H1 (cell line): ENCODE measurements at regions not wholly inside any gene's neighbourhood (a gene's known extent, or its start where the extent isn't known, plus 50 kb on each side); places are given as distances from the start of the nearest gene placed in this dataset.

ENCODE experiments used
- CTCF ChIA-PET: fragments of 300-600 bp; sonication (Branson Sonifier 250); formaldehyde crosslinking; loops from one replicate; lab custom pipeline; 2021; ENCODE audit not compliant: partially characterized antibody; lab: Charles Lee
- POLR2A ChIA-PET: fragments of 300-600 bp; sonication (Branson Sonifier 250); formaldehyde crosslinking; loops from one replicate; lab custom pipeline; 2021; ENCODE audit warnings: inconsistent platforms; ENCODE audit not compliant: partially characterized antibody; lab: Charles Lee
- DNase-seq, 2 experiments: peaks; one replicate each; pipeline versions ENCODE4 v3.0.0 to v3.0.0-alpha.2; 2010 to 2022; ENCODE audit warnings: low spot score in 2 of 2, low read depth in 1 of 2, mixed read lengths in 1 of 2
- FAIRE-seq: peaks from 2 replicates; lab custom pipeline; 2011; peaks lifted over from hg19 to GRCh38; lab: Jason Lieb, UNC
- H2AFZ ChIP-seq: 2 replicates; pipeline ENCODE4 v1.8.1; 2012; ENCODE audit warnings: low read length, inconsistent platforms
- H2AK5ac ChIP-seq: 2 replicates; pipeline ENCODE4 v1.6.1; 2013; ENCODE audit warnings: low read depth, low read length
- H2BK120ac ChIP-seq: replicated peaks from 2 replicates; pipeline ENCODE3; 2013; ENCODE audit warnings: low read depth, low read length, inconsistent platforms
- H2BK12ac ChIP-seq: 2 replicates; pipeline ENCODE4 v1.6.1; 2013; ENCODE audit warnings: low read depth, low read length
- H2BK15ac ChIP-seq: 2 replicates; pipeline ENCODE4 v1.6.1; 2013; ENCODE audit warnings: low read length
- H2BK20ac ChIP-seq: 2 replicates; pipeline ENCODE4 v1.6.1; 2013; ENCODE audit warnings: low read length
- H2BK5ac ChIP-seq: 2 replicates; pipeline ENCODE4 v1.6.1; 2013; ENCODE audit warnings: low read depth, low read length
- H3K14ac ChIP-seq: 2 replicates; pipeline ENCODE4 v1.6.1; 2013; ENCODE audit warnings: inconsistent platforms; ENCODE audit not compliant: insufficient read length
- H3K18ac ChIP-seq: 2 replicates; pipeline ENCODE4 v1.6.1; 2013; ENCODE audit warnings: low read length; ENCODE audit errors: extremely low read depth
- H3K23ac ChIP-seq: 2 replicates; pipeline ENCODE4 v1.6.1; 2013; ENCODE audit warnings: inconsistent platforms; ENCODE audit not compliant: insufficient read length
- H3K23me2 ChIP-seq: 2 replicates; pipeline ENCODE4 v1.6.1; 2013; ENCODE audit warnings: low read depth, low read length
- H3K27ac ChIP-seq: 2 replicates; pipeline ENCODE4 v1.6.1; 2011; ENCODE audit warnings: low read depth, low read length, inconsistent platforms
- H3K27me3 ChIP-seq, 4 experiments: replicated peaks in 1 of 4; 1 replicate in 1 of 4; 2 replicates in 3 of 4; pipeline versions ENCODE4 v1.6.1 to v1.8.1; 2011 to 2013; ENCODE audit warnings: low read length in 3 of 4, mild to moderate bottlenecking in 3 of 4, inconsistent platforms in 2 of 4, mixed read lengths in 2 of 4, moderate library complexity in 1 of 4; ENCODE audit not compliant: control insufficient read depth in 3 of 4, insufficient read depth in 3 of 4; ENCODE audit errors: extremely low read depth in 1 of 4
- H3K36me3 ChIP-seq, 4 experiments: 2 replicates each; pipeline versions ENCODE4 v1.6.1 to v1.8.1; 2011 to 2013; ENCODE audit warnings: mild to moderate bottlenecking in 4 of 4, low read length in 3 of 4, moderate library complexity in 2 of 4, control low read depth in 1 of 4, inconsistent platforms in 1 of 4; ENCODE audit not compliant: insufficient read depth in 4 of 4, control insufficient read depth in 2 of 4
- H3K4ac ChIP-seq: replicated peaks from 2 replicates; pipeline ENCODE3; 2013; ENCODE audit warnings: low read length, low read depth, mixed read lengths, inconsistent platforms; ENCODE audit not compliant: insufficient read length
- H3K4me1 ChIP-seq, 4 experiments: replicated peaks in 1 of 4; 1 replicate in 1 of 4; 2 replicates in 3 of 4; pipeline versions ENCODE4 v1.6.1 to v1.8.1; 2011 to 2013; ENCODE audit warnings: low read length in 3 of 4, inconsistent platforms in 2 of 4, mixed read lengths in 1 of 4; ENCODE audit not compliant: insufficient read depth in 4 of 4, control insufficient read depth in 3 of 4
- H3K4me2 ChIP-seq, 2 experiments: 2 replicates each; pipeline versions ENCODE4 v1.6.1 to v1.8.1; 2011 to 2013; ENCODE audit warnings: low read depth in 2 of 2, low read length in 2 of 2, control low read depth in 1 of 2, inconsistent platforms in 1 of 2, mild to moderate bottlenecking in 1 of 2; ENCODE audit not compliant: insufficient read depth in 1 of 2
- H3K4me3 ChIP-seq, 4 experiments: fragments of 200-600, 300-600 bp in 1 of 4; sonication (generic), shearing (Covaris generic), sonication (Bioruptor Twin) in 1 of 4; 2 replicates each; pipeline versions ENCODE4 v1.5.1 to v1.8.1; 2011 to 2016; ENCODE audit warnings: low read length in 4 of 4, low read depth in 3 of 4, control low read depth in 2 of 4, inconsistent platforms in 2 of 4, mild to moderate bottlenecking in 2 of 4, mixed read lengths in 1 of 4, moderate library complexity in 1 of 4; ENCODE audit not compliant: insufficient read depth in 2 of 4; ENCODE audit errors: extremely low read depth in 1 of 4
- H3K56ac ChIP-seq: replicated peaks from 2 replicates; pipeline ENCODE3; 2013; ENCODE audit warnings: low read depth, mild to moderate bottlenecking, mixed read lengths, low read length, inconsistent platforms; ENCODE audit not compliant: insufficient read length
- H3K79me1 ChIP-seq: 2 replicates; pipeline ENCODE4 v1.6.1; 2013; ENCODE audit warnings: low read depth, low read length, control low read depth
- H3K79me2 ChIP-seq, 2 experiments: 2 replicates each; pipeline versions ENCODE4 v1.6.1 to v1.8.1; 2012 to 2013; ENCODE audit warnings: low read length in 2 of 2, mild to moderate bottlenecking in 2 of 2, inconsistent platforms in 1 of 2; ENCODE audit not compliant: insufficient read depth in 2 of 2, control insufficient read depth in 1 of 2
- H3K9ac ChIP-seq, 4 experiments: replicated peaks in 1 of 4; 1 replicate in 1 of 4; 2 replicates in 3 of 4; pipeline versions ENCODE4 v1.6.1 to v1.8.1; 2011 to 2013; ENCODE audit warnings: low read depth in 3 of 4, low read length in 3 of 4, control low read depth in 2 of 4, mild to moderate bottlenecking in 2 of 4, moderate library complexity in 2 of 4, inconsistent platforms in 1 of 4; ENCODE audit errors: extremely low read depth in 1 of 4
- H3K9me3 ChIP-seq, 2 experiments: 2 replicates each; pipeline versions ENCODE4 v1.6.1 to v1.8.1; 2012 to 2013; ENCODE audit warnings: mild to moderate bottlenecking in 2 of 2, moderate library complexity in 2 of 2, control low read depth in 1 of 2, inconsistent platforms in 1 of 2, low read depth in 1 of 2, low read length in 1 of 2, mixed read lengths in 1 of 2; ENCODE audit not compliant: insufficient read depth in 2 of 2
- H4K20me1 ChIP-seq, 2 experiments: replicated peaks in 1 of 2; 2 replicates each; pipeline versions ENCODE3 to v1.8.1; 2011 to 2013; ENCODE audit warnings: inconsistent platforms in 2 of 2, low read length in 2 of 2, mild to moderate bottlenecking in 1 of 2; ENCODE audit not compliant: insufficient read depth in 2 of 2, control insufficient read depth in 1 of 2
- H4K5ac ChIP-seq: 2 replicates; pipeline ENCODE4 v1.6.1; 2013; ENCODE audit warnings: low read length, low read depth, mixed read lengths, inconsistent platforms; ENCODE audit not compliant: insufficient read length
- H4K8ac ChIP-seq: 2 replicates; pipeline ENCODE4 v1.8.0; 2013; ENCODE audit warnings: mild to moderate bottlenecking, moderate library complexity, low read length, inconsistent platforms; ENCODE audit not compliant: insufficient read depth; ENCODE audit errors: extremely low read depth
- H4K91ac ChIP-seq: replicated peaks from 2 replicates; pipeline ENCODE3; 2013; ENCODE audit warnings: low read length, mixed read lengths, inconsistent platforms; ENCODE audit not compliant: insufficient read length
- ASH2L ChIP-seq: fragments of 200-600, 300-600 bp; sonication (generic); IDR thresholded peaks from one replicate; pipeline ENCODE4 v1.7.1; 2017; ENCODE audit warnings: low read length
- CBX8 ChIP-seq: fragments of 300-800, 300-1000 bp; sonication (generic); IDR thresholded peaks from 2 replicates; pipeline ENCODE4 v1.7.1; 2016; ENCODE audit warnings: low read depth, low read length, borderline replicate concordance
- CHD2 ChIP-seq: IDR thresholded peaks from 2 replicates; pipeline ENCODE4 v1.6.1; 2012; ENCODE audit warnings: low read length, improper control_type of control experiment
- CTBP2 ChIP-seq: IDR thresholded peaks from 2 replicates; pipeline ENCODE4 v1.7.0; 2011; ENCODE audit warnings: borderline replicate concordance, mild to moderate bottlenecking, moderate library complexity, mixed read lengths, low read length; ENCODE audit not compliant: insufficient read depth, insufficient read length
- FOSL1 ChIP-seq: IDR thresholded peaks from 2 replicates; pipeline ENCODE4 v1.6.1; 2011; ENCODE audit warnings: mild to moderate bottlenecking, low read depth, low read length, moderate library complexity; ENCODE audit not compliant: insufficient read depth
- GTF2F1 ChIP-seq: IDR thresholded peaks from 2 replicates; pipeline ENCODE4 v1.6.1; 2012; ENCODE audit warnings: low read depth, low read length, improper control_type of control experiment, borderline replicate concordance
- HDAC2 ChIP-seq, 2 experiments: fragments of 300-600 bp in 1 of 2; sonication (generic) in 1 of 2; IDR thresholded peaks; 2 replicates each; pipeline ENCODE4 v1.6.1; 2011 to 2012; ENCODE audit warnings: low read depth in 2 of 2, low read length in 2 of 2, mild to moderate bottlenecking in 2 of 2, moderate library complexity in 2 of 2, borderline replicate concordance in 1 of 2, inconsistent platforms in 1 of 2
- JUN ChIP-seq: IDR thresholded peaks from 2 replicates; pipeline ENCODE4 v1.6.1; 2011; ENCODE audit warnings: low read depth, mild to moderate bottlenecking, improper control_type of control experiment, low read length
- KDM4A ChIP-seq: IDR thresholded peaks from one replicate; pipeline ENCODE4 v1.7.1; 2012; ENCODE audit warnings: low read depth, mild to moderate bottlenecking, moderate library complexity, low read length, inconsistent platforms; ENCODE audit not compliant: severe bottlenecking
- NANOG ChIP-seq: IDR thresholded peaks from 2 replicates; pipeline ENCODE4 v1.6.1; 2011; ENCODE audit warnings: low read length, low read depth, mild to moderate bottlenecking, inconsistent platforms; ENCODE audit not compliant: insufficient read depth, poor library complexity, severe bottlenecking
- POLR2AphosphoS5 ChIP-seq: IDR thresholded peaks from 2 replicates; pipeline ENCODE4 v1.6.1; 2011; ENCODE audit warnings: low read depth, low read length
- SUZ12 ChIP-seq: fragments of 200-600 bp; sonication (generic); IDR thresholded peaks from 2 replicates; pipeline ENCODE4 v1.6.1; 2012; ENCODE audit warnings: mild to moderate bottlenecking, inconsistent platforms, low read length, moderate library complexity, mixed read lengths
- TEAD4 ChIP-seq: IDR thresholded peaks from 2 replicates; pipeline ENCODE4 v1.6.1; 2012; ENCODE audit warnings: low read depth, low read length, inconsistent platforms, mixed read lengths
- WGBS, 2 experiments: shearing (Covaris generic) in 1 of 2; methylation state at CpG; one replicate each; pipeline versions ENCODE4 v1.1.6 to v1.1.7; 2013 to 2015; ENCODE audit warnings: low lambda C conversion rate in 2 of 2, mixed read lengths in 2 of 2, inconsistent platforms in 1 of 2, low coverage in 1 of 2, missing lambda C conversion rate in 1 of 2; ENCODE audit not compliant: insufficient replicate concordance in 2 of 2, insufficient coverage in 1 of 2, insufficient read length in 1 of 2; ENCODE audit errors: extremely low coverage in 1 of 2, missing lambda C conversion rate in 1 of 2; 5-methylcytosine and 5-hydroxymethylcytosine counted together
- TF ChIP-seq, protein P1 (sequence below): IDR thresholded peaks from 2 replicates; pipeline ENCODE4 v1.6.1; 2012; ENCODE audit warnings: inconsistent platforms

DNA sequence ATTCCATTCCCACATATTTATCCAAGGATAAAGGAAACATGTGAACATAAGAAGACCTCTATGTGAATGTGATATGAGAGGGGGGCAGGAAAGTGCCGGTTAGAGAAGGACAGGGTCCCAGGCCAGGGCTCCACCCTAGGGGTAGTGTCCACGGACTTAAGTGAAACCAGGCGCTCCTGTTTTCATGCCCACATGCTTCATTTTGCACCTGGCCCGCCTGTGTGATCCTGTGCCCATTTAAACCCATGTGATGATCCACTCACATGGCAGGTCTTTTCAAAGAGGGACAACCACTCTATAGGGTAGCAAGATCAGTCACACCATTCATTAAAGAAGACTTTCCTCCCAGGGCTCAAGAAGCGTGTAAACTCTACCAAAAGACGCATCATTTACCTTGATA lies 865.3 kb upstream of the GJE1 start:
- no peaks in the 10 kb centered on the region for H3K36me3 ChIP-seq
- POLR2A ChIA-PET: no interaction called here
- no peaks in the 10 kb centered on the region for H4K20me1 ChIP-seq
- H3K23ac ChIP-seq: no peak overlapping the region
- no peak overlapping the region for H3K56ac ChIP-seq
- H4K91ac ChIP-seq: no peak overlapping the region
- FAIRE-seq: no peak
- H3K4me1 ChIP-seq: peaks cover 0 to 4% (median 1%) of the 10 kb centered on the region in 4 experiments; a peak in 1 of 7 replicates
- no peaks in the 10 kb centered on the region for H3K79me1 ChIP-seq
- no peak overlapping the region for H2BK12ac ChIP-seq
- no peak overlapping the region for H3K27ac ChIP-seq
- H3K4ac ChIP-seq: no peak overlapping the region
- no peak for DNase-seq
- no peak overlapping the region for H4K5ac ChIP-seq
- CTCF ChIA-PET: no interaction called here
- H2AFZ ChIP-seq: no peak overlapping the region
- H3K79me2 ChIP-seq: no peaks in the 10 kb centered on the region
- H4K8ac ChIP-seq: no peak overlapping the region
- H3K27me3 ChIP-seq: no peaks in the 10 kb centered on the region
- no peak overlapping the region for H3K4me3 ChIP-seq
- no peak overlapping the region for H3K14ac ChIP-seq
- no peak overlapping the region for H2BK120ac ChIP-seq
- WGBS, 2 experiments: 93% methylated on average over 6 of the region's 6 CpGs; no CpG with 5 or more reads in 1 of the 2 experiments
- H3K9ac ChIP-seq: no peak overlapping the region
- no peak overlapping the region for H2BK5ac ChIP-seq
- H2BK20ac ChIP-seq: peak overlapping the region; percentile 64; the same call in 1 of the 2 replicates
- H3K18ac ChIP-seq: no peak overlapping the region
- no peaks in the 10 kb centered on the region for H3K23me2 ChIP-seq
- H3K4me2 ChIP-seq: no peak overlapping the region
- H2BK15ac ChIP-seq: no peak overlapping the region
- H3K9me3 ChIP-seq: no peaks in the 10 kb centered on the region
- no peak overlapping the region for H2AK5ac ChIP-seq
- TF ChIP-seq SUZ12 (no peak), TEAD4 (no peak), NANOG (no peak), CTBP2 (no peak), ASH2L (no peak), FOSL1 (no peak), CHD2 (no peak), KDM4A (no peak), JUN (no peak), HDAC2 (IDR thresholded peaks at IDR 0.05; ENCODE audit: borderline replicate concordance in 1 of 2, low read depth in 2 of 2, low read length in 2 of 2) (no peak), POLR2AphosphoS5 (no peak), CBX8 (no peak), GTF2F1 (no peak)
- TF ChIP-seq, protein P1, sequence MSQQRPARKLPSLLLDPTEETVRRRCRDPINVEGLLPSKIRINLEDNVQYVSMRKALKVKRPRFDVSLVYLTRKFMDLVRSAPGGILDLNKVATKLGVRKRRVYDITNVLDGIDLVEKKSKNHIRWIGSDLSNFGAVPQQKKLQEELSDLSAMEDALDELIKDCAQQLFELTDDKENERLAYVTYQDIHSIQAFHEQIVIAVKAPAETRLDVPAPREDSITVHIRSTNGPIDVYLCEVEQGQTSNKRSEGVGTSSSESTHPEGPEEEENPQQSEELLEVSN: no peak
